Suppressor macrophage (primary cell): ENCODE measurements at regions not wholly inside any gene's neighbourhood (a gene's known extent, or its start where the extent isn't known, plus 50 kb on each side); places are given as distances from the start of the nearest gene placed in this dataset.
A peak's percentile ranks its signal among the peaks of the same experiment; 100 is the strongest.

Source experiments
- DNase-seq, 4 experiments: peaks; one replicate each; pipeline ENCODE4 v3.0.0-alpha.2; 2020 to 2022

GRCh38 chr6:45741437-45742171, 274.1 kb downstream of the CLIC5 start:
- DNase-seq, result peak; percentile 47 to 67 (median 60)

GRCh38 chr6:45739058-45739457, 276.6 kb downstream of the CLIC5 start:
- DNase-seq, result no peak

- DNase-seq, result no peak
Observed at GRCh38 chr6:45738057-45738455, 277.6 kb downstream of the CLIC5 start.

- DNase-seq, result no peak
Observed at GRCh38 chr6:45737331-45738056, 278.2 kb downstream of the CLIC5 start.

- DNase-seq, result no peak
Observed at GRCh38 chr6:45736134-45736533, 279.5 kb downstream of the CLIC5 start.

GRCh38 chr6:45732731-45733130, 282.9 kb downstream of the CLIC5 start:
- no peak for DNase-seq

- no peak for DNase-seq
Observed at GRCh38 chr6:45730232-45730631, 285.4 kb downstream of the CLIC5 start.

GRCh38 chr6:45728674-45729073, 287.0 kb downstream of the CLIC5 start:
- DNase-seq, result no peak

GRCh38 chr6:45727819-45728449, 287.7 kb downstream of the CLIC5 start:
- DNase-seq, result no peak

- no peak for DNase-seq
Observed at GRCh38 chr6:45727228-45727627, 288.4 kb downstream of the CLIC5 start.

- DNase-seq, result no peak
Observed at GRCh38 chr6:45726444-45726843, 289.2 kb downstream of the CLIC5 start.

- no peak for DNase-seq
Observed at GRCh38 chr6:45724511-45724910, 291.1 kb downstream of the CLIC5 start.

- no peak for DNase-seq
Observed at GRCh38 chr6:45724027-45724426, 291.6 kb downstream of the CLIC5 start.

GRCh38 chr6:45722876-45723275, 292.8 kb downstream of the CLIC5 start:
- DNase-seq, result no peak

GRCh38 chr6:45721665-45722064, 294.0 kb downstream of the CLIC5 start:
- no peak for DNase-seq

- no peak for DNase-seq
Observed at GRCh38 chr6:45718871-45719270, 296.8 kb downstream of the CLIC5 start.

GRCh38 chr6:45718131-45718530, 297.5 kb downstream of the CLIC5 start:
- no peak for DNase-seq

- DNase-seq, result no peak
Observed at GRCh38 chr6:45717715-45718114, 297.9 kb downstream of the CLIC5 start.

- no peak for DNase-seq
Observed at GRCh38 chr6:45717027-45717426, 298.6 kb downstream of the CLIC5 start.

- DNase-seq, result no peak
Observed at GRCh38 chr6:45715508-45715803, 300.2 kb downstream of the CLIC5 start.

GRCh38 chr6:45714741-45715507, 300.7 kb downstream of the CLIC5 start:
- DNase-seq, result peak; percentile 75 to 88 (median 80)

GRCh38 chr6:45714006-45714730, 301.5 kb downstream of the CLIC5 start:
- DNase-seq, result peak in 1 of 4 experiments; percentile 8
